CD1c-positive myeloid dendritic cell (primary cell): ENCODE measurements at regions not wholly inside any gene's neighbourhood (a gene's known extent, or its start where the extent isn't known, plus 50 kb on each side); places are given as distances from the start of the nearest gene placed in this dataset.

Experiments
- DNase-seq: peaks from one replicate; pipeline ENCODE4 v3.0.0-alpha.2; 2016; ENCODE audit errors: extremely low spot score

DNA sequence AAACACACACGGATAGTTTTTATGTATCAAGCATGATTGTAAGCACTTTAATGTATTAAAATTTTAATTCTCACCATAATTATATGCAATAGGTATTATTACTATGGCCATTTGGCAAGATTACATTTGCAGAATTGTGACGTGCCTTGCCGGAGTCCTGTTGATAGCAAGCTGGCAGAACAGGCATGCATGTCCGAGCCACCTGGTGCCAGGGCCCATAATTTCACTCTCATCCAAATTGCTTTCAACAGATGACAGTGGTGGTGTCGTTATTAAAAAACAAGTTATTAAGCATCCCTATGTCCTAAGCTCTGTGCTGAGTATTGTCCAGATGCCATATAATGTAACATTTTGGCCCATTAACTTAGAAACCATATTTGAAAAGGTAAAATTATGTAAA is 374.3 kb downstream of the FOXO1 start:
- no peak for DNase-seq

DNA sequence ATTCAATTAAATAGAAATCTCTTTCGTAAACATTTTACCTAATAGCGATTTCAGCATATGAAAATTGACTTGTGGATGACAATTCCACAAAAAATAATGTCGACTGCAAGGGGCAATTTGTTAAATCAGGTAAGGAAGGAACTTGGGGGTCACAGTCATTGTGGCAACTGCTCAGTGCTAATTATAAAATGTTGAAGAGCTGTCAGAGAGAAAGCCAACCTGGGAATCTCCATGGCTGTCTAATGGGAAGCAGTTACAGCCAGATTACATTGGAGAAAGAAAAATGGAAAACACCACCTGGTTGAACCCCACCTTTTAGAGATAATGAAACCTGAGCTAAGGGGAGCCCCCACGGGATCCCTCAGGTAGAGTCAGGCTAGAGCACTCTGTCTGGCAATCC is 373.9 kb downstream of the FOXO1 start:
- no peak for DNase-seq

GRCh38 chr13:40302351-40302750 is 364.1 kb downstream of the FOXO1 start:
- no peak for DNase-seq

GRCh38 chr13:40304391-40304790 is 362.1 kb downstream of the FOXO1 start:
- DNase-seq: no peak

DNA sequence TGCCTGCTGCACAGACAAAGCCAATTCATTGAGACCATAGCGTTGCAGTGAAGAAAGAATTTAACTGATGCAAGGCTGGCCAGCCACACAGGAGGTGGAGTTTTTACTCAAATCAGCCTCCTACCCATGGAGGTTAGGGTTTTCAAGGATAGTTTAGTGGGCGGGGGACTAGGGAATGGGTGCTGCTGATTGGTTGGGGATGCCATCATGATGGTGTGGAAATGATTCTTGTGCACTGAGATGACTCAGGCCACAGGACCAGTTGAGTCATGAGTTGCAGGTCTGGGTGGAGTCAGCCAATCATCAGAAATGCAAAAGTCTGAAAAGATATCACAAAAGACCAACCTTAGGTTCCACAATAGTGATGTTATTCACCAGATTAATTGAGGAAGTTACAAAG is 359.6 kb downstream of the FOXO1 start:
- DNase-seq: peak; percentile 7

- no peak for DNase-seq
These were observed 356.6 kb downstream of the FOXO1 start for GRCh38 chr13:40309881-40310280.

GRCh38 chr13:40311356-40312101 is 354.9 kb downstream of the FOXO1 start:
- no peak for DNase-seq

- DNase-seq: peak; percentile 21
These were observed 352.9 kb downstream of the FOXO1 start for GRCh38 chr13:40313269-40314200.

GRCh38 chr13:40315416-40316064 is 350.9 kb downstream of the FOXO1 start:
- DNase-seq: no peak

DNA sequence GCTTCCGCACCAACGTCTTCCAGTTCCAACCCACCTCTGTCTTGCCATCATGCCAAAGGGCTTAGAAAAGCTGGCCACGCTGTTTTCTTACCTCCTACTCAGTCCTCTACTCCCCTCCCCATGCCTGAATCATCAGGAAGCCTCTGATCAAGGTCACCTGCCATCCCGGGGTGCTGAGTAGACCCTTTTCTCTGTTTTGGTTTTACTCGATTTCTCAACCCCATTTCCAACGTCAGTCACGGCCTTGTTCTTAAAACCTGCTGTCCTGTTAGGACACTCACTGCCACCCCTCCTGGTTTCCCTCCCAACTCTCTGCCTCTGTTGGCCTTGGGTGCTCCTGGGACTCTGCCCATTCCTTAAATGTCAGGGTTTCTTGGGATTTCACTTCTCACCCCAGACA is 350.1 kb downstream of the FOXO1 start:
- no peak for DNase-seq

- DNase-seq: peak; percentile 12
These were observed 348.5 kb downstream of the FOXO1 start for GRCh38 chr13:40317980-40318327.

DNA sequence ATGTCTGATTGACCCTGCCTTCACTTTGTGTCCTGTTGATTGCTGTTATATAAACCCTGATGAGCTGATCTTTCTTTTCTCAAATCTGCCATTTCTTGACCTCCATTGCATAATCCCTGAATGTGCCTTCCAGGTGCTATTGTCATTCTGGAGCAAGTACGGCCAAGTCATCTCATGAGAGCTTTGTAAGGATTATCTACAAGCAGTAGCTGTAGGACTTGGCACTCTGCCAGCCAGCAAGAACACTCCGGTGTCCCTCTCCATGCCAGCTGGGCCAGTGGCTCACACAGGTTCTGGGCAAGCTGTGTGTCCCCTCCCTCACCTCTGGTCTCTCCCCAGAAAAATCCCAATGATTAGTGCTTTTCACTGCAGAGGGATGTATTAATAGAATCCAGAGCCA is 348.1 kb downstream of the FOXO1 start:
- DNase-seq: no peak

GRCh38 chr13:40319699-40320579 is 346.5 kb downstream of the FOXO1 start:
- no peak for DNase-seq

GRCh38 chr13:40328091-40328490 is 338.4 kb downstream of the FOXO1 start:
- DNase-seq: no peak

DNA sequence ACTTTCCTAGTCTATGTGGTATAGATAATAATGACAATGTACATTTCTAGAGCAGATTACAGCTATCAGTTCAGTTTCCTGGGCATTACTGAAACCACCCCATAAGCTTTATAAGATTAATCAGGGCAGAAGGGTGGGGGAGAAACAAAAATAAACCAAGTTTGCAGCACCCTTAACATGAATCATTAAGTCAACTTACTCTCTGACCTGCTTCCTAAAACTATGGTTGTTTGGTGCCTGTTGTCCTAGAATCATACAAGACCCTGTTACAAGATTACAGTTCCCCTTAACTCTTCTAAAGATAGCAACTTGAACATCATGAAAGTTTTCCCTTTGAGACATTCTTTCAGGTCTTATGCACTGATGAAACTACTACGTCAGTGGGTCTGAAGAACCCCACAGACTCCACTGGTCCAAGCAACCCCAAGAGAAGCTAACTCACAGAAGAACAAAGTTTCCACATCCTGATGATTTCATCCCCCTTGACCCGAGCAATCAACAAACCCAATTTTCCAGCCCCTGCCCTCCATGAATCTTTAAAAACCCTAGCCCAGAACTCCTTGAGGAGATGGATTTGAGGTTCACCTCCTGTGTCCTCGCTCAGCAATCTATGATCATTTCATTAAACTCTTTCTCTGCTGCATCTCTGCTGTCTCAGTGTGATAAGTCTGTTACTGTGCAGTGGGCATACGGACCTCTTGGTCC is 336.5 kb downstream of the FOXO1 start:
- no peak for DNase-seq

- DNase-seq: no peak
These were observed 335.5 kb downstream of the FOXO1 start for GRCh38 chr13:40330950-40331349.

- DNase-seq: no peak
These were observed 334.6 kb downstream of the FOXO1 start for GRCh38 chr13:40331802-40332201.

GRCh38 chr13:40333226-40333625 is 333.2 kb downstream of the FOXO1 start:
- no peak for DNase-seq

- no peak for DNase-seq
These were observed 332.4 kb downstream of the FOXO1 start for GRCh38 chr13:40334031-40334430.

DNA sequence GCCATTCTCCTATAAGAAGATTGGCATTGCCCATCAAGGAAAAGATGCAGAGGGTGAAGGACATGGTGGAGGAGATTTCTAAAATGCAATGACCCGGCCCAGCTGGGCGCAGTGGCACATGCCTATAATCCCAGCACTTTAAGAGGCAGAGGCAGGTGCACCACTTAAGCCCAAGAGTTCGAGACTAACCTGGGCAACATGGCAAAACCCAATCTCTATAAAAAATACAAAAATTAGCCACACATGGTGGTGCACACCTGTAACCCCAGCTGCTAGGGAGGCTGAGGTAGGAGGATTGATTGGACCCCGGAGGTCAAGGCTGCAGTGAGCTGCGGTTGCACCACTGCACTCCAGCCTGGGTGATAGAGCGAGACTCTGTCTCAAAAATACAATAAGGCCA is 331.8 kb downstream of the FOXO1 start:
- DNase-seq: no peak
